ENCODE measurements at regions not wholly inside any gene's neighbourhood (a gene's known extent, or its start where the extent isn't known, plus 50 kb on each side); places are given as distances from the start of the nearest gene placed in this dataset.
A peak's percentile ranks its signal among the peaks of the same experiment; 100 is the strongest.

- H3K4me3 ChIP-seq: no peak overlapping the region
- H3K36me3 ChIP-seq: no peaks in the 10 kb centered on the region
- no peaks in the 10 kb centered on the region for H3K27me3 ChIP-seq
- no peaks in the 10 kb centered on the region for H3K9me3 ChIP-seq
- peaks cover 0 to 13% (median 0%) of the 10 kb centered on the region in 12 donors for H3K4me1 ChIP-seq
- intact Hi-C loops (cut with DNase I): loop anchor here in 3 of 10 donors (10.0 kb wide), 2 partner anchors 93 to 553 kb away; partner anchors contain the start of gene EFNA5 (in 1 of the 3)
- no peak for TF ChIP-seq POLR2A (IDR thresholded peaks at IDR 0.05)
- TF ChIP-seq CTCF (IDR thresholded peaks at IDR 0.05): no peak
- peak in 1 of 4 donors; percentile 18 for ATAC-seq
- 23 to 31% (median 27%) methylated on average over 3 of the region's 3 CpGs for WGBS, 4 donors
- H3K27ac ChIP-seq: no peak overlapping the region
- no peak for DNase-seq
Measured at GRCh38 chr5:107121793-107122519, 548.8 kb downstream of the EFNA5 start.

GRCh38 chr5:107119656-107120055 lies 551.1 kb downstream of the EFNA5 start:
- no peak overlapping the region for H3K4me3 ChIP-seq
- intact Hi-C loops (cut with DNase I): loop anchor here in 3 of 10 donors (10.0 kb wide), 2 partner anchors 95 to 555 kb away; partner anchors contain the start of gene EFNA5 (in 1 of the 3)
- no peaks in the 10 kb centered on the region for H3K36me3 ChIP-seq
- DNase-seq: no peak
- ATAC-seq: no peak
- no peaks in the 10 kb centered on the region for H3K27me3 ChIP-seq
- H3K9me3 ChIP-seq: no peaks in the 10 kb centered on the region
- H3K27ac ChIP-seq: no peak overlapping the region
- peaks cover 0 to 13% (median 0%) of the 10 kb centered on the region in 12 donors for H3K4me1 ChIP-seq
- TF ChIP-seq POLR2A (IDR thresholded peaks at IDR 0.05) (no peak), CTCF (IDR thresholded peaks at IDR 0.05) (no peak)
- WGBS, 4 donors: 79 to 90% (median 86%) methylated on average over 2 of the region's 2 CpGs

DNA sequence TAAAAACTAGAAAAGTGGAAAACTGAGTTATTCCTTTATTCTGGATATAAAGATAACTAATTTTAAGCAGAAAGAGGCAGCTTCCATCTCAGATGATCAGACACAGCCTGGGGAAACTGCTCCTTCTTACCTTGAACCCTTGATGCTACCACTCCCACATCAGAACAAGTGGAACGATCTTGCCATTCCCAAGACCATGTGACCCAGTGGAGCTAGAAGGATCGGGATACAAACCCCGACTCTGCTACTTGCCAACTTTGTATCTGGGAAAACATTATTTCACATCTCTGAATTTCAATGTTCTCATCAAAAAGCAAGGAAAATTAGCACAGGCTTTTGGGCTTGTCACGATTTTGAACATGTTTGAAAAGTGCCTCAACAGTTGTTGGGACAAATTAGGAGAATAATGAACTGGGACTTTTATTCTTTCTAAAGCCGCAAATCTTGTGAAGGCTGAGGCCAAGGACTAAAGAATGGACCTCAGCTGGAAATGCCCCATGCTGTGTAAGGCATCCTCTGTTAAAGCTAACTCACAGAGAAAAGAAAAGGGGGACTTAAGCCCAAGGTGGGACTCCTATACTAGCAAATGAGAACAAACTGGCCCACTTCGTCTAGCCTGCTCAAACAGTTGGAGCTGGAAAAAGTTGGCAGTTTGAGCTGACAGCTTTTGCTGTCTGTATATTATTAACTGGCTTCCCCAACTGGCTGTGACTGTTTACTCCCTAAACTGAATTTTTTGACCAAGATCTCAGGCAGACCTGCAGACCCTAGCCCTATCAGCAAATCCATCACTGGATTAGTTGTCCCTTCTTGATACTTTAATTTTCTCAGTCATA lies 552.3 kb downstream of the EFNA5 start:
- intact Hi-C loops (cut with DNase I): no loop called here
- TF ChIP-seq POLR2A (IDR thresholded peaks at IDR 0.05) (no peak), CTCF (IDR thresholded peaks at IDR 0.05) (no peak)
- Histone ChIP-seq H3K36me3 (no peaks in the 10 kb centered on the region), H3K4me3 (no peak overlapping the region), H3K27ac (no peak overlapping the region), H3K4me1 (peaks cover 0 to 13% (median 0%) of the 10 kb centered on the region in 12 donors), H3K9me3 (no peaks in the 10 kb centered on the region), H3K27me3 (no peaks in the 10 kb centered on the region)
- no peak for DNase-seq
- ATAC-seq: no peak
- 71 to 77% (median 76%) methylated on average over 6 of the region's 6 CpGs for WGBS, 4 donors

DNA sequence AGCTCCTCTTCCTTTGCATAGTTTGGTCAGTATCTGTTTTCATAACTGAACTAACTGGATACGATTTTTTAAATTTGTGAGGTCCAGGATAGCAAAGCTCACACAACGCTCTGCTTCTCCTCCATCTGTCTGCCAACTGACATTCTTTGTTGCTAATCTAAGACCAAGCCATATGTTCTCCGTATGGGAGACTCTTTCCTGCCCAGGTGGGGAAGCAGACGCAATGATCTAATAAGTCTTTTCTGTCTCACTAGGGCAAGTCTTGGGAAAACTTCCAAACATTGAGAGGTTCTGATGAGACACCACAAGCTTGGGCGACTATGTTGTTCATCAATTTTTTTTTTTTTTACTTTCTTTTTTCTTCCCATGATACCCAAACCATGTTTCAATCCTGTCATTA lies 558.5 kb downstream of the EFNA5 start:
- Histone ChIP-seq H3K36me3 (no peaks in the 10 kb centered on the region), H3K27ac (no peak overlapping the region), H3K27me3 (no peaks in the 10 kb centered on the region), H3K4me1 (no peaks in the 10 kb centered on the region), H3K9me3 (peaks cover 0 to 21% (median 8%) of the 10 kb centered on the region in 12 donors), H3K4me3 (no peak overlapping the region)
- ATAC-seq: no peak
- no peak for TF ChIP-seq POLR2A (IDR thresholded peaks at IDR 0.05)
- TF ChIP-seq CTCF (IDR thresholded peaks at IDR 0.05): no peak
- 43 to 51% (median 49%) methylated on average over 5 of the region's 5 CpGs for WGBS, 4 donors
- intact Hi-C loops (cut with DNase I): no loop called here
- no peak for DNase-seq
